Activated naive CD8-positive, alpha-beta T cell treated with anti-CD3 and anti-CD28 coated beads, Interleukin-2, amount 50 U/mL, for 24 hours (primary cell): ENCODE measurements at regions not wholly inside any gene's neighbourhood (a gene's known extent, or its start where the extent isn't known, plus 50 kb on each side); places are given as distances from the start of the nearest gene placed in this dataset.

ENCODE experiments used
- ATAC-seq: fragments of 150-1000 bp; cut with Tn5 transposase; one replicate; pipeline ENCODE4 v1.10.0; 2021
- DNase-seq: peaks from one replicate; pipeline ENCODE4 v3.0.0; 2021
- H3K27ac Mint-ChIP-seq: one replicate; pipeline ENCODE4 v1.8.0; 2021; ENCODE audit warnings: mild to moderate bottlenecking, mixed read lengths
- H3K27me3 Mint-ChIP-seq: one replicate; pipeline ENCODE4 v1.8.0; 2021; ENCODE audit warnings: mixed read lengths
- H3K36me3 Mint-ChIP-seq: one replicate; pipeline ENCODE4 v1.8.0; 2021; ENCODE audit warnings: low read depth, mixed read lengths
- H3K4me1 Mint-ChIP-seq: one replicate; pipeline ENCODE4 v1.8.0; 2021; ENCODE audit warnings: mixed read lengths
- H3K4me3 Mint-ChIP-seq: one replicate; pipeline ENCODE4 v1.8.0; 2021; ENCODE audit warnings: mild to moderate bottlenecking, moderate library complexity, mixed read lengths
- H3K9me3 Mint-ChIP-seq: one replicate; pipeline ENCODE4 v1.8.0; 2021; ENCODE audit warnings: mixed read lengths

DNA sequence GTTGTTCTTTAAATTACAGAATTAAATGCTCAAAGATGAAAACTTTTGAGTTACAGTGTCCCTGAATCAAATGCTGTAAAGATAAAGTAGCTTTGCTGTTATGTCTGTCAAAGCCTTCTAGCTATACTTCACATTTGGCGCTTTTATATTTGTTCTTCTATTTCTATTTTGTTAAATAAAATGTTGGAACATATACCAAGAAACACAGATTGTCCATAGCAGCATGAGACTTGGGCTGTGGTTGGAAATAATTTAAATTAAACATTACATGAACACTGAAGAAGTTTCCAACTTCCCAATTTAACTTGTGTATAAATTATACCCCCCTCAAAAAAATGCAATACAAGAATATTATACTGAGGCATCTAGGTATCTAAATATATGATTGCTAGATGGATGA lies 249.8 kb downstream of the NR2F1-AS1 start:
- Mint-ChIP-seq H3K27ac (no peak overlapping the region), H3K27me3 (no peaks in the 10 kb centered on the region), H3K4me3 (no peak overlapping the region), H3K36me3 (no peaks in the 10 kb centered on the region), H3K4me1 (no peaks in the 10 kb centered on the region), H3K9me3 (no peaks in the 10 kb centered on the region)
- no peak for DNase-seq
- no peak for ATAC-seq

DNA sequence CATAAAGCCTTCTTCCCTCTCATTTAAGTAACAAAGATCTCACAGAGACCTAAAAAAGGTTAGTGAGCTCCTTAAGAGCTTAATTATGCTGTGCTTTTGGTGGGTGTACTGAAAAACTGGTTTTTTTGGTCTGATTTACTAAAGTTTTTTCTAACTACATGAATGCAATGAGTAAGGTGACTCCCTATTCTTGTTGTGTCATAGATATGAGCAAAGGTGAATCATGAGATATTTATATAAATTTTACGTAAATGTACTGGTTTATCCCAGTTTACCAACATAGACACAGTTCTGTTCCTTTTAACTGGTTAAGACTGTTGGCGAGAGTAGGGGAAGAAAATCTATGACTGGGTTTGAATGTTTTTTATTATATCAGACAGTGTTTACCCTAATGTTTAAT lies 250.5 kb downstream of the NR2F1-AS1 start:
- no peak overlapping the region for H3K27ac Mint-ChIP-seq
- H3K4me1 Mint-ChIP-seq: no peaks in the 10 kb centered on the region
- no peaks in the 10 kb centered on the region for H3K9me3 Mint-ChIP-seq
- DNase-seq: no peak
- no peaks in the 10 kb centered on the region for H3K36me3 Mint-ChIP-seq
- no peak for ATAC-seq
- H3K4me3 Mint-ChIP-seq: no peak overlapping the region
- no peaks in the 10 kb centered on the region for H3K27me3 Mint-ChIP-seq

DNA sequence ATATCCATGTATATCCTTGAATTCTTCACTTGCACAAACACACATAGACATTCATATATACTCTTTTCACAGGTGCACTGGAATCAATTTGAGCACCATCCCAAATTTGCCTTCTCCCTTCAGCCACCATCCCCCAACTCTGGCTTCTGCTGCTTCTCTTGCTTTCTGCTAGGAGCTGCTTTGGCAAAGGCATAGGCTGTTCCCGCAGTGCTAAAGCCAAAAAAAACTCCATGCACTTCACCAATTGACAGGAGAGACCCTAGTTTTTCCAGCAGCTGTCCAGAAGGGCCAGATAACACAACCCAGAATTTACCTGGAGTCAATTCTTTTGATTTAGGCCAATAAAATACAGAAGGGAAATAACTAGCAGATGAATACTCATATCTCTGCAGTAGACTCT lies 251.3 kb downstream of the NR2F1-AS1 start:
- DNase-seq (no peak), ATAC-seq (no peak)
- Mint-ChIP-seq H3K4me3 (no peak overlapping the region), H3K36me3 (no peaks in the 10 kb centered on the region), H3K4me1 (no peaks in the 10 kb centered on the region), H3K27ac (no peak overlapping the region), H3K9me3 (no peaks in the 10 kb centered on the region), H3K27me3 (no peaks in the 10 kb centered on the region)

DNA sequence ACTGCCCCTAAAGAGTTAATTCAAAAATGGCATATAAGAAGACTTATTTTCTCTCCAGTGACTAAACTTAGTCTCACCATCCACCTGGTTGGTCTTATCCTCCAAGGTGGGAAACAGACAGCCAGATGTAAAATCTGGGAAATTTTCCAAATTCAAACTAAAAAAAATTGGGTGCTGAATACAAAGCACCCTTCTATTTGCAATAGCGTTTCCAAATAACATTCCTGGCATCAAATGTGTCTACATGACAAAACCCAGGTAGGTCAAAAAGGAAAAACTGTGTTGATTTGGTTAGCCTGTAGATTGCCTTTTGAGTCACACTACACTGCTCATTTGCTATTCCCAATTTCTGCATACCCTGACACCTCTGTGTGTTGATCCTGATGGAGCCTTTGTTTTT lies 252.2 kb downstream of the NR2F1-AS1 start:
- no peaks in the 10 kb centered on the region for H3K9me3 Mint-ChIP-seq
- ATAC-seq (no peak), DNase-seq (no peak)
- no peaks in the 10 kb centered on the region for H3K27me3 Mint-ChIP-seq
- H3K27ac Mint-ChIP-seq: no peak overlapping the region
- no peaks in the 10 kb centered on the region for H3K4me1 Mint-ChIP-seq
- no peak overlapping the region for H3K4me3 Mint-ChIP-seq
- H3K36me3 Mint-ChIP-seq: no peaks in the 10 kb centered on the region

DNA sequence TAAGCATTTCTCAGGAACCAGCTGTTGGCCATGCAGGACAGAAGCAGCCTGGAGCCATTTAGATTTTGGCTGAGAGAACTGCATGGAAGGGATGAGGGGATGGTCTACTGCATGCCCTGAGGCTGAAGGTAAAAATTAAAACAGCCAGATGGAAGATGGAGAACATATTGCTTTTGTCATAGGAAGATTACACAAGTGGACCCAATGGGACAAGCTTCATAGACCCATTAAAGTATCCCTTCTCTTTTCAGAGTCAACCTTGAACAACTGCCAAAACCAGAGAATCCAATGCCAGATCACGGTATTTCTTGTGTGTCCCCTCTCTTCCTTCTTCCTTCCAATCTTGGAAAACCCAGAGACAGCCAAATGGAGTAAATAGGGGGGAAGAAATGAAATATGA lies 253.4 kb downstream of the NR2F1-AS1 start:
- H3K27ac Mint-ChIP-seq: no peak overlapping the region
- H3K4me3 Mint-ChIP-seq: no peak overlapping the region
- no peaks in the 10 kb centered on the region for H3K9me3 Mint-ChIP-seq
- no peaks in the 10 kb centered on the region for H3K27me3 Mint-ChIP-seq
- DNase-seq: no peak
- no peak for ATAC-seq
- H3K4me1 Mint-ChIP-seq: no peaks in the 10 kb centered on the region
- no peaks in the 10 kb centered on the region for H3K36me3 Mint-ChIP-seq

DNA sequence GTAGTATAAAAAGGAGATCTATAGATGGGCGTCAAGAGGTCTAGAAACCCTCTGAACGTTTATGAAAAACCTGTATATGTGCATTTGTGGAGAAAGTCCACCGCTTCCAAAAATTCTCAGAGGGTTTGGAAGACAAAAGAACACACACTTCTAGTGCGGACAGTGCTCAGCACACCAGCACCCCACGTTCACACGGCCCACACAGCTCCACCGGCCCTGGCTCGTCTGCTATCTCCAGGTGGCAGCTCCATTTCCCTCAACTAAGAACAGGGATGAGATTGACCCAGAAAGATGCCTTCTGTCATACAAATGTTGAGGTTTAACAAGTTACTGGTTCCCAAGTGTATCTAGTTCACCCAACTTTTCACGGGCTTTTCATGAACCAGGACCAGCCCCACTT lies 255.1 kb downstream of the NR2F1-AS1 start:
- no peak overlapping the region for H3K4me3 Mint-ChIP-seq
- H3K27me3 Mint-ChIP-seq: no peaks in the 10 kb centered on the region
- DNase-seq (no peak), ATAC-seq (no peak)
- no peaks in the 10 kb centered on the region for H3K4me1 Mint-ChIP-seq
- H3K27ac Mint-ChIP-seq: no peak overlapping the region
- H3K36me3 Mint-ChIP-seq: no peaks in the 10 kb centered on the region
- H3K9me3 Mint-ChIP-seq: no peaks in the 10 kb centered on the region

DNA sequence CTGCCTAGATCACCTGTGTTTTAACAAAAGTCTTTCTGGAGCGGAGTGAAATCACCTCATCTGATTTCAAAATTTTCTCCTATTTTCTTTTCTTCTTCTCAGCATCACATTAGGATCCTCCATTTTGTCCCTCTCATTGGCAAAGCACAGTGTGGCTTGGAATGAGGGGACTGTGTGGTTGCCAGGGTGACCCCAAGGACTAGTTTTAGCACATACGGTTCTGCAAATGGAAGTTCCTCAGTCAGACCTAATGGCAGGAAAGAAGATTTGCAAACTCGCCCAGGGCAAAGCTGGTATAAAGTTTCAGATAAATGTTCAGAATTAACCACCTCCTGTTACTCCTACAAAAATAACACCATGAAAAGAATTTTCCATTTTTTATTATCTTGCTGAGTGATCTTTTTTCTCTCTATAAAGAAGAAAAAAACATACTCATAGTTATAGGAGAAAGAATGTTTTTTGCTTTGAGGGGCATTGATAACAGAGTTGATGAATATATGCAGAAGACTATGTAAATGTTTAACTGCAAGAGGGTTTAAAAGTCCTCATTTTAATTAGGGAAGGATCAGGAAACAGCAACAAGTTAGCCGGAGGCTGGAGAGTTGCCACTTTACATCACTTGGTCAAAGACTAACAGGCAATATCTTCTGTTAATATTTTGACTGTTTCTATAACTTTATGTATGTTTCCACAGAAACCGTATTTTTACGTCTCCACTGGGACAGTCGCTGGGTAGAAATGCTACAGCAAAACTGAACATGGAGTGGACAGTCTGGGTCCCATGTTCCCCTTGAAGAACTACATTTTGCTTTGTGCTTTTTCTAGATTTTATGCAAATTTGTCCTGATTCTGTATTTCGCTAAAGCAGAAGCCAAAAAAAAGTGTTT lies 257.8 kb downstream of the NR2F1-AS1 start:
- H3K36me3 Mint-ChIP-seq: no peaks in the 10 kb centered on the region
- DNase-seq (no peak), ATAC-seq (no peak)
- no peaks in the 10 kb centered on the region for H3K4me1 Mint-ChIP-seq
- no peaks in the 10 kb centered on the region for H3K27me3 Mint-ChIP-seq
- no peak overlapping the region for H3K27ac Mint-ChIP-seq
- H3K4me3 Mint-ChIP-seq: no peak overlapping the region
- no peaks in the 10 kb centered on the region for H3K9me3 Mint-ChIP-seq

DNA sequence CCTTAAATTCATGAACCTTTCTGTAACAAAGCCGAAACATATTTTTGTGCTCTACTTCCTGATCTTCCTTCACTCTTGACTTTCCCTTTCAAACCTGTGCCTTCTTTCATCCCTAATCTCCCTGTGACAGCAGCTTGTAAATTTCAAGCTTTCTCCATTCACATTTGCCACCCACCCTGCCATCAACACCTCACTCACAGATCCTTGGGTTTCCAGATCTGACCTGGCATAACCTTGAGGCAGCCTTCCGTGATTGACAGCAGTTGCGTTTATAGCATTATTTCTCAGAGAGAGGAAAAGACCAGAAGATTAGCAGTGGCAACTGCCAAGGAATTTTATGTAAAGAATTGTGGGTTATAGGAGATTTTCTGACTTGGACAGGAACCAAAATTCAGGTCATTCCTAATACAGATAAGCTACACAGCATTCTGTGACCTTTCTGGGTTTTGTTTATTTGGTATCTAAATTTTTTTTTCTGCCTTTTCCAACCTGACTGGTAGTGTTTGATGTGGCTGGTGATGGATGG lies 260.0 kb downstream of the NR2F1-AS1 start:
- ATAC-seq (no peak), DNase-seq (no peak)
- no peaks in the 10 kb centered on the region for H3K36me3 Mint-ChIP-seq
- no peak overlapping the region for H3K27ac Mint-ChIP-seq
- H3K4me1 Mint-ChIP-seq: no peaks in the 10 kb centered on the region
- H3K27me3 Mint-ChIP-seq: no peaks in the 10 kb centered on the region
- H3K4me3 Mint-ChIP-seq: no peak overlapping the region
- no peaks in the 10 kb centered on the region for H3K9me3 Mint-ChIP-seq

DNA sequence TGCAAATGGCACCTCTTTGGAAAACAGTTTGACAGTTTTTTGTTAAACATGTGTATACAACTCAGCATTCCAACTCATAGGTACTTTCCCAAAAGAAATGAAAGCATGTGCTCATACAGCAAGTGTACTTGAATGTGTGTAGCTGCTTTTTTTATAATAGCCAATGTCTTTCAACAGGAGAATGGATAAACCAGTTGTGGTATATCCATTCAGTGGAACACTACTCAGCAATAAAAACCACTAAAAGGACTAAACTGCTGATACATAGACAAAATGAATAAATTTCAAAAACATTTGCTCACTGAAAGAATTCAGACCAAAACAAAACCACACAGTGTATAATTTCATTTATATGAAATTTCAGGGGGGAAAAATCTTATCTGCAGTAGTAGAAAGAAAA lies 267.3 kb downstream of the NR2F1-AS1 start:
- Mint-ChIP-seq H3K36me3 (no peaks in the 10 kb centered on the region), H3K27ac (no peak overlapping the region), H3K27me3 (no peaks in the 10 kb centered on the region), H3K9me3 (no peaks in the 10 kb centered on the region), H3K4me3 (no peak overlapping the region), H3K4me1 (no peaks in the 10 kb centered on the region)
- no peak for DNase-seq
- no peak for ATAC-seq

DNA sequence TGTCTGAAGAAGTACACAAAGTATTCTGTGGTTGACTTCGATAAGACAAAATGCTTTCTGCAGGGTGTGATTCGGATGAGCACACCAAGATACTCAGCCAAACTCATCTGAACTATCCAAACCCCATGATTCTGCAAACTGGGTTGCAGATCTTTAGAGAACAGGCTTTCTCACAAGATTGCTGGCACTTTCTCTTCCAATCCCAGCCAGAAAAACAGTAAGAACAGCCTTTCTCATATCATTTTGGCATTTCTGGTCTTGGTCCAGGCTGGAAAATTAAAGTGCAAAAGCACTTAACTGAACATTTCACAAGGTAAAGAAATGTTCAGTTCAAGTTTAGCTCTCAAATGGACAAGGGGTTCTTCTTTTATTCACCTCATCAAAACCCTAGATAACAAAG lies 269.1 kb downstream of the NR2F1-AS1 start:
- Mint-ChIP-seq H3K27me3 (peaks cover 2% of the 10 kb centered on the region), H3K4me1 (no peaks in the 10 kb centered on the region), H3K27ac (no peak overlapping the region), H3K9me3 (no peaks in the 10 kb centered on the region), H3K36me3 (no peaks in the 10 kb centered on the region), H3K4me3 (no peak overlapping the region)
- ATAC-seq (no peak), DNase-seq (no peak)

DNA sequence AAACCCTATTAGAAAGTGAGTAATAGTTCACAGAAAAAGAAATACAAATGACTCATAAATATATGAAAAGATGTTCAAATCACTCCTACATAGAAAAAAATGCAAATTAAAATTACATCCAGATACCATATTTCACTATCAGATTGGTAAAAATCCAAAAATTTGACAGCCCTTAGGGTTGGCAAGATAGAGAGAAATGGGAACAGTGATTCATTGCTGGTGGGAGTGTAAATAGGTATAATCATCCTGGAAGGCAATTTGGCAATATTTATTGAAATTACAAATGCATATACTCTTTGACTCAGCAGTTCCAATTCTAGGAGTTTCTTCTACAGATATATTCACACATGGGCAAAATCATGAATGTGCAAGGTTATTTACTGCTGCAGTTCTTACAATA lies 273.5 kb downstream of the NR2F1-AS1 start:
- no peak overlapping the region for H3K4me3 Mint-ChIP-seq
- ATAC-seq (no peak), DNase-seq (no peak)
- H3K27me3 Mint-ChIP-seq: peaks cover 4% of the 10 kb centered on the region
- no peaks in the 10 kb centered on the region for H3K36me3 Mint-ChIP-seq
- no peaks in the 10 kb centered on the region for H3K9me3 Mint-ChIP-seq
- H3K27ac Mint-ChIP-seq: no peak overlapping the region
- H3K4me1 Mint-ChIP-seq: no peaks in the 10 kb centered on the region

DNA sequence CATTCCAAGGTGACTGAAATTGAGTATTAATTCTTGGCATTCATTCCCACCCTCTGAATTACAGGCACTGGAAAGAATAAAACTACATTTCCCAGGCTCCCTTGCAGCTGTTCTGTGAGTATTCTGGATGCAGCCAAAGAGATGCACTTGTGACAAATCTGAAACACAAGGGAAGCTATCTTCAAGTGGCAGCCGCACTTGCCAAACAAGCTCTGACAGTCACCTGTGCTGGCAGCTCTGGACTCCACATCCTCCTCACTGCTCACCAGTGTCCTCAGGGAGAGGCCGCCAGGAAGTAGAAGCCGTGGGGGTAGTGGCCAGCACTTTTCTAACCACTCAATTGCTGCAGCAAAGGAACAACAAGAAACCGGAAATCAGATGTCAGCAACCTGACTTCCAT lies 275.0 kb downstream of the NR2F1-AS1 start:
- Mint-ChIP-seq H3K4me1 (no peaks in the 10 kb centered on the region), H3K27me3 (peaks cover 4% of the 10 kb centered on the region), H3K36me3 (no peaks in the 10 kb centered on the region), H3K27ac (no peak overlapping the region), H3K4me3 (no peak overlapping the region), H3K9me3 (no peaks in the 10 kb centered on the region)
- ATAC-seq: no peak
- no peak for DNase-seq

DNA sequence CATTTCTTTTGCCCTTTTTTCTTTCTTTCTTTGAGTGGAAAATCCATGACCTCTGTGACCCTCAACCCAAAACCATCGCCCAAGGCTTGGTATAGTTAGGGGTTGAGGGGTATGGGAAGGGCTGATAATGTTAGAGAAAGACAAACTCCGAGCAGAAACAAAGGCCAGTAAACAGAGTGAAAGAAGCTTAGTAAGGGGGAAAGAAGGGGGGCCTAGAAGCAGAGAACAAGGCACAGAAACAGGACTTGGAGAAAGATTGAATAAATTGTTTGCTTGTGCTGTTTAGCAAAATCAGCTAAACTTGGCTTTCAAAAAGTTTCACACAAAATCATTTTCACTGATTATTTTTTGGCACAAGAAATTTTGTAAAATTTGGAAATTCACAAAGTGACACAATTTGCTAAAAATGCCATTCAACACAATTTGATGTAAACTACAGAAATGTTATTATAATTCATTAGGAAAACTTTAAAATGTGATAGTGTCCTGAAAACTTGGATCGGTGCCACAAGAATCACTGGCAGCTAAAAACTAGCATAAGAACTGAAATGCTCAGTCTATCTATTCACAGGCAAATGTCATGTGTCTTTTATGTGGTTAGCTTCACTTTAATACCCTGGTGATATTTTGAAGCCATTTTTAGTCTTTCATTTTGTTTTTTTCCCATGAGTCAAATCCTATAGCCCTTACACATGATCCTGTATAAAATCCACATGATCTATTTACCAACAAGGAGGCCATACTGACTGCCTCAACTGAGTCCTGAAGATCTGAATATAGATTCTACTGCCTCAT lies 276.4 kb downstream of the NR2F1-AS1 start:
- H3K9me3 Mint-ChIP-seq: no peaks in the 10 kb centered on the region
- no peak for ATAC-seq
- no peak for DNase-seq
- H3K4me1 Mint-ChIP-seq: no peaks in the 10 kb centered on the region
- H3K27me3 Mint-ChIP-seq: peaks cover 6% of the 10 kb centered on the region
- no peaks in the 10 kb centered on the region for H3K36me3 Mint-ChIP-seq
- H3K4me3 Mint-ChIP-seq: no peak overlapping the region
- H3K27ac Mint-ChIP-seq: no peak overlapping the region

DNA sequence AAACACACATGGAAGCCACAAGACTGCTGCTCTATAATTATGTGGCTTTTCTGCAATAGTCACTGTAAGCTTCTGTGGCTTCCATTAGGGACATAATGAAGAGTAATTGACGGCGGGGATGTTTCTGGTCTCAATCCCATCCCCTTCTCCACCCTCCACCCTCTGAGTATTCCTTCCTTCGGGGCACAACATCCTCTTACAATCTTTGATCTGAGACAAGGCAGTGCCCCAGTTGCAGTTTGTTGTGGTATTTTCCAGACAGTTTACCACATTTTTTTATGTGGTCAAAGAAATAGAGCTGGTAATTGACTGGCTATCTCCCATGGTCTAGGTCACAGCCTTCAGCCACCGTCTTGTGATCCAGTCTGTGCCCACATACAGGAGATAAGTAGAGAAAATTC lies 277.7 kb downstream of the NR2F1-AS1 start:
- H3K4me3 Mint-ChIP-seq: no peak overlapping the region
- no peaks in the 10 kb centered on the region for H3K36me3 Mint-ChIP-seq
- no peaks in the 10 kb centered on the region for H3K9me3 Mint-ChIP-seq
- no peaks in the 10 kb centered on the region for H3K4me1 Mint-ChIP-seq
- H3K27me3 Mint-ChIP-seq: peaks cover 4% of the 10 kb centered on the region
- ATAC-seq (no peak), DNase-seq (no peak)
- no peak overlapping the region for H3K27ac Mint-ChIP-seq

DNA sequence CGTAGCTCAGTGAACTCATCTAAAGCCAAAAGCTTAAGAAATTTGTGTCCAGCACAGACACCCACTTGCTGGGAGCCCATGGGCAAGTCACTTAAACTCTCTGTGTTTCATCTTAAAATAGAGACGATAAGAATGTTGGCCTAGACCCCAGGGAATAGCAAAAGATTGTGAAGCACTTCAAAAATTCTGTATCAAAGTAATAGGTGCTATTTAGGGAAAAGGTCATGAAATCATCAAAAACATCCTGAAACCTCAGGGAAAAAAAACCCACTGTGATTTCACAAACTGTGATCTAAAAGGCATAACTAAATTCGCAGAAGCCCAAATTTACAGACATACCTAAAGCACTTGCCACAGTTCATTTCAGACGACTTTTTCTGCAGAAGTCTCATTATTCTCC lies 278.3 kb downstream of the NR2F1-AS1 start:
- H3K9me3 Mint-ChIP-seq: no peaks in the 10 kb centered on the region
- DNase-seq: no peak
- no peaks in the 10 kb centered on the region for H3K36me3 Mint-ChIP-seq
- ATAC-seq: no peak
- H3K4me3 Mint-ChIP-seq: no peak overlapping the region
- H3K4me1 Mint-ChIP-seq: no peaks in the 10 kb centered on the region
- peaks cover 4% of the 10 kb centered on the region for H3K27me3 Mint-ChIP-seq
- H3K27ac Mint-ChIP-seq: no peak overlapping the region
